ENCODE measurements at regions not wholly inside any gene's neighbourhood (a gene's known extent, or its start where the extent isn't known, plus 50 kb on each side); places are given as distances from the start of the nearest gene placed in this dataset.

- TF ChIP-seq POLR2A (IDR thresholded peaks at IDR 0.05) (no peak), CTCF (IDR thresholded peaks at IDR 0.05) (no peak), POLR2AphosphoS5 (IDR thresholded peaks at IDR 0.05) (no peak), EP300 (IDR thresholded peaks at IDR 0.05) (no peak)
Measured at GRCh38 chr14:38120109-38120508, 87.6 kb upstream of the SSTR1 start.

All from upper lobe of left lung (tissue), 4 donors.